NCI-H2171 (cell line): ENCODE measurements at regions not wholly inside any gene's neighbourhood (a gene's known extent, or its start where the extent isn't known, plus 50 kb on each side); places are given as distances from the start of the nearest gene placed in this dataset.
"Not testable (repeated sequence)": the region's sequence is repeated elsewhere in the genome, so short reads cannot be mapped to it uniquely, and the experiment has no call there.

Experiments
- DNase-seq: peaks from one replicate; lab custom pipeline; 2025; lab: John Stamatoyannopoulos, UW

DNA sequence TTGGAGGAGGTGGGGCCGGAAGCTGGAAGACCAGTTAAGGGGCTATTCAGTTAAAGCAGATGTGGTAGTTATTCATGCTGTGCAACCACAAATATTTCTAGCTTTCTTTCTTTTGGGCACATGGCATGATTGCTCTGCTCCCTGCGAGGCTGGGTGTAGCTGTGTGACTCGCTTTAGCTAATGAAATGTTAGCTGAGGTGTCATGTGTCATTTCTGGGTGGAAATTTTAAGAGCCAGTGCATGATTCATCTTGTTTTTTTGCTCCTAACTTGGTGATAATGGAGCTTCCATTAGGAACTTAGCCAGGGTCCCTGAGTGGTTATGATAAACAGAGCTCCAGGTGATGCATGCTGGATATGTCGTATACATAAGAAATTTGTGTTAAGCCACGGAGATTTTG is 300.6 kb downstream of the SATB1 start:
- peak; percentile 7 for DNase-seq

DNA sequence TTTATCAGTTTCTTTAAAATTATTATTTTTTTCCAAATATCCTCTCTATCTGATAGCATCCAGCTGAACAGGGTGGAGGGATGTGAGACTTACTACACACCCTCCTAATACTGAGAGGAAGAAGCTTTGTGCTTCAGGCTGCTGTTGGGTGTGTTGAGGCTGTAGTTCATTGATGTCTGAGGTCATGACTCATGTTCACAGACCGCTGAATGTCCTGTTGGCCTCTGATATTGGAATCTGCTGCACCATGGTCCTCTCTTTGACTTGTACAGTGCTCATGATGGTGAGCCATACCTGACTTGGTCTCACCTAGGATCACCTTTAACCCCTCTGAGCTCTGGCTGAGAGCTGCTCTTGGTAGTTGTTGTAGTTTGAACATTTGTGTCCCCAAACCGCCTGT is 302.9 kb downstream of the SATB1 start:
- DNase-seq, result no peak

DNA sequence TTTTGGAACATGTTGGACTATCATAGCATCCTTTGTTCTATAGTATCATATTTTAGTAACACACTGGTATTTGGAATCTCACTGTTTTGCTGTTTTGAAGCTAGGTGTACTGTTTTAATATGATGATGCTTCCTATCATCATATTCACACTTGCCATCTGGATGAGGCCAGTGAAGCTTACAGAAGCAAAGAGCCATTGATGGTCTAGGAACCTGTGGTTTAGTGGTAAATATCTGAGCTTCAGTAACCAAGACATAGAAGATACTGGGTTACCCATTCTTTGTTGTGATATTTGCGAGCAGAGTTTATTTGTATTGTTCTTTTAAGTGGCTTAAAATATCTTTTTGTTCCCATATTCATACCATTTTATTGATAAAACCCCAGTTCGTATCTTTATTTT is 304.1 kb downstream of the SATB1 start:
- no peak for DNase-seq

DNA sequence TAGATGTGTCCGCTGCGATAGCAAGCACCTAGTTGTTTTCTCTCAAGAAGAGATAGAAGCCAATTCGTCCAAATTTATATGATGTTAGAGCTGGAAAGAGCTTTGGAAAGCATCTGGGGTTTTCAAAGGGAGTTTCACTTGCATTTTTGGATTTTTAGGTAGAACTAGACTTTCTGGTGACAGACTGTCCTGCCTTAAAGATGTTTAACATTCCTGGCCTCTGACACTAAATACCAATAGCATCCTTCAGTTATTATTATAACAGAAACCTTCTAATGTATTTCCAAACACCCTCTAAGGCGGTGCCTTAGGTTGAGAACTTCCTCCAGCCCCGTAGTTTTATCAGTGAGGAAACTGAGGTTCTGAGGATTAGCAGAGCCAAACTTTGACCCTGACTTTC is 305.3 kb downstream of the SATB1 start:
- no peak for DNase-seq

DNA sequence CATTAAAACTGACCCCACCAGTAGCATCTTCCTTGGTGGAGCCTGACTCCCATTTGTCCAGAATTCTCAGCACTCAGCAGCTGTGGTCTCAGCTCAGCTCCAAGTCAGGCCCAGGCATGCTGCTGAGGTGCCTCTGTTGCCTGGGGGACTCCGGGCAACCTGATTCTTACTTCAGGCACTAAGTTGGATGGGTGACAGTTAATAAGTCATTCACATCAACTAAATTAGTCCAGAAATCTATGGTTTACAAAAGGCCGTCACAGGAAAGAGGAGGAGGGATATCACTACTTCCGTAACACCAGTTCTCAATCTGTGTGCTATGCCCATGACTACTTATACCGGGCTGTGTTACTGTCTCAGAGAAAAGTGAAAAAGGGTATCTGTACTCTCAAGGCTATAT is 310.2 kb downstream of the SATB1 start:
- no peak for DNase-seq

DNA sequence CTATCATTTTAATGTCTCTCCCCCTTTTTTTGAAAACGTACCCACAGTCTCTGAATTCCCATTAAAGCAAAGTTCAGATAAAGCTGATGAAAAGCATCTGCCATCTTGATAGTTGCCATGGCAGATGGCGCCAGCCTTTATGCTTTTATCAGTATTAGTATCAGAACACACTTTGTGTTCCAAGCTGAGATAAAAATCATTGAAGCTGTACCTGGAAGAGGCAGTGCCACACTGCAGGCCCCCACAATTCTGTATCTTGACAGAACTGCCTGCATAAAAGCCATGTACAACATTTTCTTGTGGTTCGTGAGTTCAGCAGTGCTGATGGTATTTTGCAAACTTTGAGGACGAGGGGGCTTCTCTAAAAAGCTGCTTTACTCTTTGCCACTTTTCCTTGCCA is 311.7 kb downstream of the SATB1 start:
- DNase-seq, result no peak

DNA sequence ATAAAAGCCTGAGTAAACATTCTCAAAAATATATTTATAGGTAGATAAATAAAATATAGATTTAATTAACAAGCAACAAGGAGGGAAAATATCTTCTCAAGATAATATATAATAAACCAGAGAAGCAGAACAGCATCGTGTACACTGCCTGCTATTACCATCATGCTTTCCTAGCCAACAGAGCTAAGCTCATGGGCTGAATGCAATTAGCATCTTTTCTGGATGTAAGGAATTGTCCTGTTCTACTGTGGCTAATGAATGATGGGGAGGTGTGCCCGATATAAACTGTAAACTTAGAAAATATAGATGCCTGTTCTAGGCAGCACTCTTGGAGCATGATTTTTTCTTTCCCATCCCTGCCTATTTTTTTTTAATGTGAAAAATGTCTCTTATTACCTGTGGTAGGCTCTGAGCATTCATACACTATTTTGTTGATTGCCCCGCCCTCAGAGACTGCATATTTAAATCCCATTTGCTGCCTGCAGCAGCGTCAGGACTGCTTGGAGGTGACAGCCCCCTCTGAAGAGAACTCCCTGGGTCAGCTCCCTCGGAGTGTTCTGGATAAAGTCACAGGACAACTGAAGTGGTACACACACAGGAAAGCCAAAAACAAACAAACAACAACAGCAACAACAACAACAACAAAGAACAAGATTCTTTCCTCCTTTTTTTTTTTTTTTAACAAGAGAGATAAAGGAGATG is 312.3 kb downstream of the SATB1 start:
- no peak for DNase-seq

DNA sequence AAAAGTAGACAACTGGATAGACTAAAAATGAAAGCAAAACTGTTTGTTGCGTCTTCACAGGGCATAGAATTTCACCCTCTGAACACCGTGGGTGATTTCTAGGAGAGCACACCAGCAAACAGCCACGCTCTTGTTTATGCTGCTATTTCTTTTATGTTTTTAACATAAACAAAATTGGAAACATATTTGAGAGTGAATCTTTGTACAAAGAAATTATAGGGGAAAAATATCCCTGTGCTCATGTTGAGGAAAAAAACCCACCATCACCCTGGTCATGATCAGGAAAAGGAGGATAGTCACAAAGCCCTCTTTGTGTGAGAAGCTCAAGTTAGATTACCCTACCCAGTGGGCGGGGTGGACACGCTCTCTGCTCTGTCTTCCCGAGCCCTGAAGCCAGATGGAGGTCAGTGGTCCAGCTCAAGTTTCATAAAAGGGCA is 313.3 kb downstream of the SATB1 start:
- DNase-seq, result no peak

DNA sequence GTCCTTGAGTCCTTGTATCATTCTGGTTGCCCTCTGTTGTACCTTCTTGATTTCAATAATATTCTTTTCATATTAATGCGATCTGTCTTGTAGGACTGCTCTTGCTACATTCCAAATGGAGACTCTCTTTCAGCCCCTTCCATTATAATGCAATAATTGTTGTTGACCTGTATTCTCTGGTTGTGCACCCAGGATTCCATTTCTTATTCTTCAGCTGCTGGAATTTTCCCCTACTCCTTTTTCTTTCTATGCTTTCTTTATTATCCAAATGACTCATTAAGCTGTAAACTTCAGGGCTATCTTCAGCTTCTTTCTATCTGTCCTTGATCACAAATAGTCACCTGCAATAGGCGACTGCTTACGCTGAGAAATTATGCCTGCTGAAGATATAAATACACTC is 321.5 kb downstream of the SATB1 start:
- no peak for DNase-seq

DNA sequence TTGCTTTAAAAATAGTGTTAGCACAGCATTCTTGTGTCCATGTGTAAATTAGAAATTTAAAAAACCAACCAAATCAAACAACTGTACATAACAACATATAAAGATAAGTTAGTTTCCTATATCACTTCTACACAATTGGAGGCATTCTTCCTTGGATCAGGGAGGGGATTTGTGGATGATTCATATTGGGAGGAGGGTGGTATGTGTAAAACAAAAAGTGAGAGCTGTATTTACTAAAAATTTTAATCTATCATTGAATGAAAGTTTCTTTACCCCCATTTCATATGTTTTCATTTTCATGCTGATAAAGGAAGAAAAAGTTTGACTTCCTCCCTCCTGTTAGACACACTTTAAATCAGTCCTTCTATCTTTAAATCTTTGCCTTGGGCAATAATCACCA is 325.0 kb downstream of the SATB1 start:
- no peak for DNase-seq

DNA sequence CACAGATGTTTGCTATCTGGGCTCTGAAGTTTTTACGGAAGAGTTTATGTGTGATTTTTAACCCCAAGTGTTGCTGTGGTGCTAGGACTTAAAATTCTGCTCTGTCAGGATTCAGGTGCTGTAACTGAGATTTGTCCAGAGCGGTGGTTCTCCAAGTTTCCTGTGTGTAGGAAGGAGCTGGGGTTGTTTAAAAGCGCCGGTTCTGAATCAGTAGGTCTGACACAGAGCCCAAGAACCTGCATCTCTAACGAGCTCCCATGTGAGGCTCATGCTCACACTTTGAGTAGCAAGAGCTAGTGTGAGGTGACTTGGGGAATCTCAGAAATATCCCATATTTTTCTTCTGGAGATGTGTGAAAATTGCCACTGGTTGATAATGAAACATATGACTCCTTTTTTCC is 325.5 kb downstream of the SATB1 start:
- no peak for DNase-seq

DNA sequence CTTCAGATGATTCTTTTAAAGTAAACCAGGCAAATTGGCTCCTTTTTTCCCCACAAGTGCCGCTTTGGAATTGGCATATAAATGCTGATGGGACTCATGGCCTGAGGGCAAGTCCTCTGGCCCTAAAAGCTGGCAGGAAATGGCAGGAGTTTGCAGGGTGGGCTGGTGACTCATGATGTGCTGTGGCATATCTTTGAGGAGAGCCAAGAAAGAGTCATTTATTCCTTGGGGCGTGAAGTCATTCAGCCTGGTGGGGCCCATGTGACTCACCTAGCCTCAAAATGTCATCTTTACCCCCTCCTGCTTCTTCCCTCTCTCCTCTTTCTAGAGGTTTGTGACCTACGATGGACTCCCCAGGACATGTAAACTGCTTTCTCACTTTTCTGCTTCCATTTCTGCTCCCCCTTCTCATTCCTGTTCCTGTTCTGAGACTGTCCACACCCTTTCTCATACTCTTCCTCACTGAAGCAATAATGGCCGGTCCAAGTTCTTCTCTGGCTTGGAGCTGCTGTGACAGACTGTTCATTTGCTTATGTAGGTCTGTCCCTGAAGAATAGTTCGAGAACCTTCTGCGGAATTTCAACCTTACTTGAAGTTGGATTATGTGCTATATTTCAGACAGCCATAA is 326.1 kb downstream of the SATB1 start:
- no peak for DNase-seq

DNA sequence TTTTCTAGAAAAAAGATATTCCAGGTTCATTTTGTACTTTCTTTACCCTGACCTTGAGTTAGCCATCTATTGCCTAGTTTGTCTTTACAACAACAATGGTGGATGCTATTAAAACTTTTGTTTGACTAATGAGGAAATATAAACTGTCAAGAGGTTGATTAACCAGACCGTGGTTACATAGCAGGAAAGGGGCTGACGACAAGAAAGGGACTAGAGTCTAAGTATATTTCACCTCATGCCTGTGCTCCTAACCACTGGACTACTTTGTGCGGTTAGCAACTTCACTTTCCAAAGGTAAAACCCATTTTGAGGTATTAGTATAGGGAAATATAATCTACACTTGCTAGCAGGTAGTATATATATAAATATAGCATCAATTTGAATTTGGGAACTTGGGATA is 327.1 kb downstream of the SATB1 start:
- no peak for DNase-seq

DNA sequence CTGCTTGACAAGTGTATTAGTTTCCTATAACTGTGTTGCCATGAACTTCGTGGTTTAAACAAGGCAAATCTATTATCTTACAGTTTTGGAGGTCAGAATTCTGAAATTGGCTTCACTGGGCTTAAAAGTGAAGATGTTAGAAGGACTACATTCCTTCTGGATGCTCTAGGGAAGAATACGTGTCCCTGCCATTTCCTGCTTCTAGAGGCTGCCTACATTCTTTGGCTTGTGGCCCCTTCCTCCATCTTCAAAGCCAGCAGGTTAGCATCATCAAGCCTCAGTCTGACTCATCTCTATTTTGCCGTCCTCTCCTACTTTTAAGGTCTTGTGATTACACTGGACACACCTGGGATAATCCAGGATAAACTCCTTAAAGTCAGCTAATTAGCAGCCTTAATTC is 327.7 kb downstream of the SATB1 start:
- DNase-seq, result no peak

DNA sequence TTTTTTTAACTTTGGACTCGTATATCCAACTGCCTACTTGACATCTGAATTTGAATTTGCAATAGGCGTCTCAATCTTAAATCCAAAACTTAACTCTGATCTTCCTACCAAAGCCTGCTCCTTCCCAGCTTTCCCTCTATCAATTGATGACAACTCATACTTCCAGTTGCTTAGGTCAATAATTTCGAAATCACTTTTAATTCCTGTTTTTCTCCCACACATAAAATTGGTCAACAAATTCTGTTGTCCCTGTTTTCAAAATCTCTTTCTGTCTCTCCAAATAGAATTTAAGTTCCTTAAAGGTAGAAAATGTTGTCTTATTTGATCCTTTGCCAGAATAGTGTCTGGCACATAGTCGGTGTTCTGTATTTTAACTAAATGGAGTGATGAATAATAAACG is 332.4 kb downstream of the SATB1 start:
- no peak for DNase-seq

DNA sequence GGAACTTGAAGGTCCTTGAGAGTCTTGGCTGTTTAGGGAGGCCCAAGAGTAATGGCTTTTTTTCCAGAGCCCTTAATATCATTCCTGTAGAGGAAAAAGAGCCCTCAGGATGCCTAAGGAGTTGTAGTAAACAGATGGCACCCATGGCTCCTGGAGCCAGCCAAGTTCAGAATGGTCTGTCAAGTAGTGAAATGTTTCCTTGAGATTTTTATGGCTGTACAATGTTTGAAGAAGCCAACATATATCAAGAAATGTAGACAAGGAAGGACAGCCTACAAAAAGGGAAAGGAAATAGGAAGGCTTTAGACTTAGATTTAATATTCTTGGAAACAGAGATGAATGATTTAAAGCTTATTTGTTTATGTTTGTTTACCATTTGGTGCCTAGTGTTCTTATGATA is 334.8 kb downstream of the SATB1 start:
- no peak for DNase-seq

DNA sequence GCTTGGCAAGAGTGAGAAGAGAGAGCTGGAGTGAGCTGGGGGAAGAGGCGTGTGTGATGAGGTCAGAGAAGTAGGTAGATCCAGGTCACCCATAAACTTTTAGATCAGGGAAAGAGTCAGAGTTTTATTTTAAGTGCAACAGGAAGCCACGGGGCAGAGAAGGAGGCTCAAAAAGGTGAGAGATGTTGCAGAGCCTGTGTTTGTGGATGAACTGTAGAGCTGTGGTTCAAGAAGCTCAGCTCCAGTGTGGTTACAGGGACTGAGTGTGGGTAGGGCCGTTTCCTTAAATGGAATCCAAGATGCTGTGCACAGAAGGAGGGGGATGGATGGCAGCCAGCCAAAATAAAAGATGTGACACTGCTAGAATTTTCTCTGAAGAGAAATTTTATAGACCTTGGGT is 337.2 kb downstream of the SATB1 start:
- DNase-seq, result no peak

DNA sequence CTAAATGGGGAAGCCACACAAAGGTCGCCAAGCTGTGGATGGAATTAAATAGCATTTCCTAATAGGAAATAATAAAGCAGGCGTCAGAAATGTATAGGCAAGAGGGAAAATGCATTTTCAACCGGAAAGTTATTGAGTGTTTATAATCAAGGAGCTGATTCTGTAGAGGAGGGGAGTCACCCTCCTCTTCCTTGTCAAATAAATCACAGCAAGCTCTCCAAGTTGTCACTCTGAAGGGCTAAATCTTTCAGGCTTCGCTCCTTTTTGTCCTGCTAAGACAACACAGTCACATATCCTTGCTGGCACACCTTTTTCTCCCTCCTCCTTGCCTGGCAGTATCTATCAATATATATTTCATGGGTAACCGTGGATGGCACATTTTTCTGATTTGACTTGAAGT is 338.4 kb downstream of the SATB1 start:
- no peak for DNase-seq

DNA sequence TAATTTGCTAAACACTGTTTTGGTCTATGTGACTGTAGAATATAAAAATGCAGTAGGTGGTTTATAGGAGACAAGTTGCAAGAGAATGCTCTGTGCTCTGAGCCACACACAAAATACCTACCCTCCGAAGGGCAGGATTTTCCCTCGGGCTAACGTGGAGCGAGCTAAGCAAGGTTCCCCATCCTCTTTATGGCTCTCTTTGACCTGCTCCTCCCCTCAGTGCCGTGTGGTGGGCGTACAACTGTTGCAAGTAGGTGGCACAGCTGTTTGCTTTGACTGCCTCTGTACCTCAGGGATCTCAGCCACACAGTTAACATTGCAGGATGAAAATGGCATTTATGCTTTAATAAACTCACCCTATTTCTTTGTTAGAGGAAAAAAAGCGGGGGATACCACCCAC is 339.1 kb downstream of the SATB1 start:
- no peak for DNase-seq

DNA sequence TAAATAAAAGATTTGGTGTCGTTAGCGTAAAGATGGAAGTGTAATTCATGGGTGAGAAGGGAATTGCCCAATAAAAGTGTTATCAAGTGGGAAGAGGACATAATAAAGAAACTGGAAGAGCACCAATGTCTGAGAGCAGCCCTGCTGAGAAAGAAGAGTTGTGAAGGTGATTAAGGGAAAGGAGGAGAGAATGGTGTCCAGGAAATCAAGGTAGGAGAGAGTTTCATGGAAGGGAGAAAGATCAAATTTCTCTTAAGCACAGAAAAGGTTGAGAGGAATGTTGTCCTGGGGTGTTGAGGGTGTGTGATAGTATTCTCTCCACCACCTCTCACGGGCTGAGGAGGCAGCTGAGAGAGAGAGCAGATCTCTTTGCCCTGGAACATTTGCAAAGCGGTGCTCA is 339.7 kb downstream of the SATB1 start:
- no peak for DNase-seq

DNA sequence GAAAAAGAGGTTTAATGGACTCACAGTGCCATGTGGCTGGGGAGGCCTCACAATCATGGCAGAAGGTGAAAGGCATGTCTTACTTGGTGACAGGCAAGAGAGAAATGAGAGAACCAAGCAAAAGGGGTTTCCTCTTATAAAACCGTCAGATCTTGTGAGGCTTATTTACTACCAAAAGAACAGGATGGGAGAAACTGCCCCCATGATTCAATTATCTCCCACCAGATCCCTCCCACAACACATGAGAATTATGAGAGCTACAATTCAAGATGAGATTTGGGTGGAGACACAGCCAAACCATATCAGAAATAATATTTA is 340.8 kb upstream of the TBC1D5 start:
- not testable (repeated sequence) for DNase-seq

DNA sequence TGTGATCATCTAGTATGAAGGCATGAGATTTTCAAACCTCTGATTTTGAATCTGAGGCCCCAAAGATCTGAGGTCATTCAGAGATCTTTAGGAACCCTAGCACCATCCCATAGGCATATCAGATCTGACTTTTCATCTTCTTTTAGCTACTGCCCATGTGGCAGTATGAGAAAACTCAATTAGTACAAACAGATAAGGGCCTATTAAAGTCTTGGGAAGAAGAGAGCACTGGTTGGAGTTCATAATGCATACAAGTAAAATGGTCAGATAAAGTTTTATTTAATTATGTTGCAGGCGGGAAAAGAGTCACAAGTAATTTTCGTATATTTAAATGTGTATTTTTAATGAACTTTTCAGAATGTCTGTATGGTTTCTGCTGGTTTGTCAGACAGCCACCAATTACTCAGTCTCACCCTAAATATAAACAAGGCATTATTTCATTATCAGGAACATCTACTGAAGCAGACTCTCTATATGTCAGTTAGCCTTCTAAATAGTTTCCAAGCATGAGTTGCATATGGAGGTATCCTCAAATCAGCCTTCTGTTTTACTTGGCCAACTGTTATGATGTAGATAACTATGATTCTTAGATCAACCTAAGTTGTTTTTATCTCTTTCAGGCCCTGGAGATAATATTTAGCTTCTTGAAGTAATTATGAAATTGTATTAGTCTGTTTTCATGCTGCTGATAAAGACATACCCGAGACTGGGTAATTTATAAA is 340.3 kb upstream of the TBC1D5 start:
- no peak for DNase-seq

DNA sequence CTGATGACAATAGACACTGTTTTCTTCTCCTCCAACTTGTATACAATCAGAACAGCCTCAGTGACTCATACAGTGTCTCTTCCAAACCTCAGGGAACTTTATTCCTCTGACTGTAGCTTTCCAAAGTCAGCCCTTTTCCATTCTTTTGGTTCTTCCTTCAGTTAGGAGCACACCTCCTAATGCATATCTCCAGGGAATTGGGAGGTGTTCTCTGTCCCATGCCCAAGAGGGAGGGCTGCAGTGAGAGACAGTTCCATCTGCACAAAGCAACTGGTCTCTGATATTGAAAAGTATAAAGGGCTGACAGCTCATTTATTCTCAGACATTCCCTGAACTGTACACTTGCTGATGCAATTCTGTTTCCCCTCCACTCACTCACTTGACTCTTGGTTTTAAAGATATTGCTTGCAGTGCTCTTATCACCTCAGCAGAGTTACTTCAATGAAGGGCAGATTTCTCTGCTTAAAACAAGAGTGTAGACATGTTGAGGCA is 337.8 kb upstream of the TBC1D5 start:
- DNase-seq, result no peak

DNA sequence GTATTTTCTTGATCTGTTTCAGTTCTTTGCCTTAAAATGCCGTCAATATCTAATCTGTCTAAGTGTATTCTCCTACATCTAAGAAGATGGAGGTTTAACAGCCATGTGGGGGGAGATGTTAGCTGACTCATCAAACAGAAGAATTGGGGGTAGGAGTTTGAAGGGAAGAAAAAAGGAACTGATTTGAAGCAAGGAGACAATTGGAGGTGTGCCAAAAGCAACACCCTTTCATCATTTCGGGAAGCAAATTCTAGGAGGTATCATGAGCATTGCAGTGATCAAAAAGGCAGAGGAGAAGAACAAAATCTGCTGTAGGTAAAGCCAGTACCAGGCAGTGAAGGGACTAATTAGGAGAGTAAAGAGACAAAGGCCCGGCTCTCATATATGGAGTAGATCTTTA is 337.3 kb upstream of the TBC1D5 start:
- no peak for DNase-seq
